Cardiac muscle cell (in vitro differentiated cells and primary cell): ENCODE measurements at regions not wholly inside any gene's neighbourhood (a gene's known extent, or its start where the extent isn't known, plus 50 kb on each side); places are given as distances from the start of the nearest gene placed in this dataset.

Experiments
- DNase-seq, 2 donors: peaks; one replicate each; pipeline versions ENCODE4 v3.0.0 to v3.0.0-alpha.2; 2010 to 2017; ENCODE audit warnings: low read depth in 1 of 2, low spot score in 1 of 2
- H3K27ac ChIP-seq: fragments of 200-600 bp; sonication (generic); 2 replicates; pipeline ENCODE4 v1.5.1; 2016
- H3K27me3 ChIP-seq: fragments of 200-600 bp; sonication (generic); 2 replicates; pipeline ENCODE4 v1.6.0; 2016; ENCODE audit warnings: control low read depth
- H3K36me3 ChIP-seq: fragments of 200-600 bp; sonication (generic); 2 replicates; pipeline ENCODE4 v1.5.1; 2016; ENCODE audit warnings: control low read depth
- H3K4me1 ChIP-seq: fragments of 200-600 bp; sonication (generic); 2 replicates; pipeline ENCODE4 v1.8.1; 2017; ENCODE audit warnings: low read depth, mild to moderate bottlenecking, mixed run types
- H3K4me3 ChIP-seq: fragments of 200-600 bp; sonication (generic); 2 replicates; pipeline ENCODE4 v1.5.1; 2016; ENCODE audit warnings: mild to moderate bottlenecking
- H3K9me3 ChIP-seq: fragments of 200-600 bp; sonication (generic); 2 replicates; pipeline ENCODE4 v1.5.1; 2017; ENCODE audit warnings: low read depth, mild to moderate bottlenecking, control low read depth
- TF ChIP-seq, protein P1 (sequence below): IDR thresholded peaks from 2 replicates; pipeline ENCODE4 v1.5.1; 2012; ENCODE audit warnings: low read depth, mild to moderate bottlenecking, low read length

DNA sequence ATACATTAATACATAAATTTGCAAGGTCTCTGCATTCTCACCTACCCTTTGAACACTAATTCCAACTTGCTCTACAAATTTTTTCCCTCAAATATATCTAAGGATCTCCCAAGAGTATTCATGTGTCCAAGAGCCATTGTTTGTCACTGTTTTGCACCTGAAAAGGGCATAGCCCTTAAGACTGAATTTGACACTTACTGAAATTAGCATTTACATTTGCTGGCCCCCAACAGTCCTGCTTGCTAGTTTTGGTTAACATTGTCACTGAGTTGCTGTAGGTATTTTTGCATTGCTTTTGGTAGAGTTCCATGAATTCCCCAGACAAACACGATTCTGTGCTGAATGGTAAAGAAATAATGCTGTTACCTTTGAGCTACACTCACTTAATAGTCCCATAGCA, 57.3 kb downstream of the KCNA4 start:
- Histone ChIP-seq H3K27ac (no peak overlapping the region), H3K4me3 (no peak overlapping the region), H3K9me3 (no peaks in the 10 kb centered on the region), H3K36me3 (no peaks in the 10 kb centered on the region), H3K4me1 (peaks cover 11% of the 10 kb centered on the region), H3K27me3 (no peaks in the 10 kb centered on the region)
- TF ChIP-seq, protein P1, sequence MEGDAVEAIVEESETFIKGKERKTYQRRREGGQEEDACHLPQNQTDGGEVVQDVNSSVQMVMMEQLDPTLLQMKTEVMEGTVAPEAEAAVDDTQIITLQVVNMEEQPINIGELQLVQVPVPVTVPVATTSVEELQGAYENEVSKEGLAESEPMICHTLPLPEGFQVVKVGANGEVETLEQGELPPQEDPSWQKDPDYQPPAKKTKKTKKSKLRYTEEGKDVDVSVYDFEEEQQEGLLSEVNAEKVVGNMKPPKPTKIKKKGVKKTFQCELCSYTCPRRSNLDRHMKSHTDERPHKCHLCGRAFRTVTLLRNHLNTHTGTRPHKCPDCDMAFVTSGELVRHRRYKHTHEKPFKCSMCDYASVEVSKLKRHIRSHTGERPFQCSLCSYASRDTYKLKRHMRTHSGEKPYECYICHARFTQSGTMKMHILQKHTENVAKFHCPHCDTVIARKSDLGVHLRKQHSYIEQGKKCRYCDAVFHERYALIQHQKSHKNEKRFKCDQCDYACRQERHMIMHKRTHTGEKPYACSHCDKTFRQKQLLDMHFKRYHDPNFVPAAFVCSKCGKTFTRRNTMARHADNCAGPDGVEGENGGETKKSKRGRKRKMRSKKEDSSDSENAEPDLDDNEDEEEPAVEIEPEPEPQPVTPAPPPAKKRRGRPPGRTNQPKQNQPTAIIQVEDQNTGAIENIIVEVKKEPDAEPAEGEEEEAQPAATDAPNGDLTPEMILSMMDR: no peak
- DNase-seq: no peak

DNA sequence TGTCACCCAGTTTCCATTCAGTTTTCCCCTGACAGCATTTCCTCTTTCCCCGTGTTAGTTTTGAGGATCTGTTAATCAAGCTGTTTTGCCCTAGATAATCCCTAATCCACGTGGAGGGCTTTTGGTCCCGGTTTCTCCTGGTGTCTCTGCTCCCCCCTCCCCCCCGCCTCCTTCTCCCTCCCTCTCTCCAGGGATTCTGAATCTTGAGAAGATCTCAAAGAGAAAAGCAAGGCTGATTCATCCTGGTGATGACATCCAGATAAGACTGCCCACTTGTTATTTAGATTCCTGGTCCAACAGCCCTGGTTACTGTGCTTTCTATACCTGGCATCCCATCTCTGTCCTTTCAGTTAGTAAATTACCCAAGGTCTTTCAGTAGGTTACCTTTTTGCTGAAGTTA, 59.4 kb downstream of the KCNA4 start:
- no peak overlapping the region for H3K27ac ChIP-seq
- H3K36me3 ChIP-seq: no peaks in the 10 kb centered on the region
- no peak overlapping the region for H3K4me3 ChIP-seq
- H3K4me1 ChIP-seq: peaks cover 6% of the 10 kb centered on the region
- no peak for DNase-seq
- no peaks in the 10 kb centered on the region for H3K9me3 ChIP-seq
- TF ChIP-seq, protein P1: no peak
- H3K27me3 ChIP-seq: no peaks in the 10 kb centered on the region

DNA sequence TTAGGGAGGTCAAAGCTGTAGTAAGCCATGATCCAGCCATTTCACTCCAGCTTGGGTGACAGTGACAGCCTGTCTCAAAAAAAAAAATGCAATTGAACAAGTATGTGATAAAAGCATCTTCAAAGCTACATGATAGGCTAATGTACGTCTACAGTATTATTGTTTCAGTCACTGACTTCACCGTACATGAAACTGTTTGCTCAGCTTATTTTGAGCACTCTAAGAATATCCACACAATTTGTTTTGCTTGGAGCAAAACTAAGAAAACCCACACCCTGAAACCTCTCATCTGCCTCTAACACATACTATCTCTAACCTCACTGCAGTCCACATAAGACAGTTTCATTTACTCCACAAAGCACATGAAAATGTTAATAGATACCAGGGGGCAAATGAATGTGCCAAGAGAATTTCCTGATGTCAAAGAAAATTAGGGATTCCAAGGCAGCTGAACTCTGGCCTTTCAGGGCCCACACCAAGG, 60.7 kb downstream of the KCNA4 start:
- Histone ChIP-seq H3K36me3 (no peaks in the 10 kb centered on the region), H3K27me3 (no peaks in the 10 kb centered on the region), H3K9me3 (no peaks in the 10 kb centered on the region), H3K4me3 (no peak overlapping the region), H3K4me1 (peaks cover 6% of the 10 kb centered on the region), H3K27ac (no peak overlapping the region)
- TF ChIP-seq, protein P1: no peak
- DNase-seq: no peak

DNA sequence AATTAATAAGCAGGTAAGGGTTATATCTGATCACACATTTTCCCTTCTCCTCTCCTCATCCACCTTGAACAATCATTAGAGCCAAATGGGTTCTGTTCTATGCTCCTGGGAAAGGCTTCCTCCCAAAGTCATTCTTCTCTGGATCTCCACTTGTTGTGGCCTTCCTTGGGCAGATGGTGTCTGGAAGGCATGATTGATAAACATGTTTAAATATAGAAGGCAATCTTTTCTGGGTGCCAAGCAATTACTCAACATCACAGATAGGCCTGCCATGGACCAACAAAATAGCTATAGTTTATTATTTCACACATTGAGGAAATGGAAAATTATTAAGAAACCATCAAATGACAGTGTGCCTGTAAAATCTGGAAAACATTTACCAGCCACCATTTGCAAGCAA, 73.5 kb downstream of the KCNA4 start:
- Histone ChIP-seq H3K27me3 (no peaks in the 10 kb centered on the region), H3K9me3 (no peaks in the 10 kb centered on the region), H3K4me1 (no peaks in the 10 kb centered on the region), H3K4me3 (no peak overlapping the region), H3K27ac (no peak overlapping the region), H3K36me3 (no peaks in the 10 kb centered on the region)
- TF ChIP-seq, protein P1: no peak
- DNase-seq: no peak

DNA sequence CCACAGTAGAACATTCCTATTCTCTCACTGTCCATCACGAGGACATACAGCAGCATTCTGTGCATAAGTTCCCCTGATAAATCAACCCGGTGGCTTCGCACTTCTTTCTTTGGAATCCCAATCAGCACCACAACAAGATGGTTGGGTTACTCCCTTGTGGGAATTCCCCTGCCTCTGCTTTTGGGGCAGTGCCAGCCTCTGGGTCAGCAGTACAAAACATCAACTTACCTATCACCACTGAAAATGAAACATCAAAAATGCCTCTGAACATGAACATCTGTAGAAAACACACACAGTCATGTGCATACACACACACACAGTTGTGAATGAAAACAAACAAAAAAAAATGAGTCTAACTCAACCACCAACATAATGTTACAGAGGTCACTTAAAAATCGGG, 79.3 kb downstream of the KCNA4 start:
- Histone ChIP-seq H3K27me3 (no peaks in the 10 kb centered on the region), H3K27ac (no peak overlapping the region), H3K9me3 (no peaks in the 10 kb centered on the region), H3K4me3 (no peak overlapping the region), H3K36me3 (no peaks in the 10 kb centered on the region), H3K4me1 (no peaks in the 10 kb centered on the region)
- no peak for DNase-seq
- TF ChIP-seq, protein P1: no peak
